ENCODE measurements at regions not wholly inside any gene's neighbourhood (a gene's known extent, or its start where the extent isn't known, plus 50 kb on each side); places are given as distances from the start of the nearest gene placed in this dataset.

DNA sequence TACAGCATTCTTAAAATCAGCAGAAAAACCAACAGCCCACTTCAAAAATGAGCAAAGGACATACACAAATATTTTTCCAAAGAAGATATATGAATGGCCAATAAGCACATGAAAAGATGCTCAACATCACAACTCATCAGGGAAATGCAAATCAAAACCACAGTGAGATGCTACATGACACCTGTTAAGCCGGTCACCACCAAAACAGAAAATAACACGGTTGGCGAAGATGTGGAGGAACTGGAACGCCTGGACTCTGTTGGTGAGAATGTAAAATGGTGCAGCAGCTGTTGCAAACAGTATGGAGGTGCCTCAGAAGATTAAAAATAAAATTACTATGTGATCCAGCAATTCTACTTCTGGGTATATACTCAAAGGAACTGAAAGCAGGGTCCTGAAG lies 184.8 kb downstream of the INHBB start:
- TF ChIP-seq, protein P1, sequence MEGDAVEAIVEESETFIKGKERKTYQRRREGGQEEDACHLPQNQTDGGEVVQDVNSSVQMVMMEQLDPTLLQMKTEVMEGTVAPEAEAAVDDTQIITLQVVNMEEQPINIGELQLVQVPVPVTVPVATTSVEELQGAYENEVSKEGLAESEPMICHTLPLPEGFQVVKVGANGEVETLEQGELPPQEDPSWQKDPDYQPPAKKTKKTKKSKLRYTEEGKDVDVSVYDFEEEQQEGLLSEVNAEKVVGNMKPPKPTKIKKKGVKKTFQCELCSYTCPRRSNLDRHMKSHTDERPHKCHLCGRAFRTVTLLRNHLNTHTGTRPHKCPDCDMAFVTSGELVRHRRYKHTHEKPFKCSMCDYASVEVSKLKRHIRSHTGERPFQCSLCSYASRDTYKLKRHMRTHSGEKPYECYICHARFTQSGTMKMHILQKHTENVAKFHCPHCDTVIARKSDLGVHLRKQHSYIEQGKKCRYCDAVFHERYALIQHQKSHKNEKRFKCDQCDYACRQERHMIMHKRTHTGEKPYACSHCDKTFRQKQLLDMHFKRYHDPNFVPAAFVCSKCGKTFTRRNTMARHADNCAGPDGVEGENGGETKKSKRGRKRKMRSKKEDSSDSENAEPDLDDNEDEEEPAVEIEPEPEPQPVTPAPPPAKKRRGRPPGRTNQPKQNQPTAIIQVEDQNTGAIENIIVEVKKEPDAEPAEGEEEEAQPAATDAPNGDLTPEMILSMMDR (conservative IDR thresholded peaks at IDR 0.05; ENCODE audit: low read depth): no peak
- POLR2A ChIA-PET (ENCODE audit: low non-redundant PET): no interaction called here
- DNase-seq (ENCODE audit: low spot score): no peak
- CTCF ChIA-PET: interaction anchor here (0.7 kb wide), 1 partner anchor 191 kb away, joined by 3 read pairs; no protein-coding TSS in a partner anchor
- H3K27ac ChIP-seq: no peak overlapping the region

DNA sequence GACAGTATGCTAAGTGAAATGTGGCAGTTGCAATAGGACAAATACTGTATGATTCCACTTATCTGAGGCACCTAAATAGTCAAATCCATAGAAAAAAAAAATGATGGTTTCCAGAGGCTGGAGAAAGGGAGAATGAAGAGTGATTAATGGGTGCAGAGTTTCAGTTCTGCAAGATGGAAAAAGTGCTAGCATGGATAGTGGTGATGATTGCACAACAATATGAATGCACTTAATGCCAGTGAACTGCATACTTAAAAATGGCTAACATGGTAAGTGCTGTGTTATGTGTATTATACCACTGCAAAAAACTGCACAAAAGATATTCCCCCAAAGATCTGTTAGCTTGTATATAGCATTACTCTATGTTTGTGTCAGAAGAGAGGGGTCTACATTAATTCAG lies 185.4 kb downstream of the INHBB start:
- TF ChIP-seq, protein P1 (conservative IDR thresholded peaks at IDR 0.05; ENCODE audit: low read depth): no peak
- POLR2A ChIA-PET (ENCODE audit: low non-redundant PET): no interaction called here

DNA sequence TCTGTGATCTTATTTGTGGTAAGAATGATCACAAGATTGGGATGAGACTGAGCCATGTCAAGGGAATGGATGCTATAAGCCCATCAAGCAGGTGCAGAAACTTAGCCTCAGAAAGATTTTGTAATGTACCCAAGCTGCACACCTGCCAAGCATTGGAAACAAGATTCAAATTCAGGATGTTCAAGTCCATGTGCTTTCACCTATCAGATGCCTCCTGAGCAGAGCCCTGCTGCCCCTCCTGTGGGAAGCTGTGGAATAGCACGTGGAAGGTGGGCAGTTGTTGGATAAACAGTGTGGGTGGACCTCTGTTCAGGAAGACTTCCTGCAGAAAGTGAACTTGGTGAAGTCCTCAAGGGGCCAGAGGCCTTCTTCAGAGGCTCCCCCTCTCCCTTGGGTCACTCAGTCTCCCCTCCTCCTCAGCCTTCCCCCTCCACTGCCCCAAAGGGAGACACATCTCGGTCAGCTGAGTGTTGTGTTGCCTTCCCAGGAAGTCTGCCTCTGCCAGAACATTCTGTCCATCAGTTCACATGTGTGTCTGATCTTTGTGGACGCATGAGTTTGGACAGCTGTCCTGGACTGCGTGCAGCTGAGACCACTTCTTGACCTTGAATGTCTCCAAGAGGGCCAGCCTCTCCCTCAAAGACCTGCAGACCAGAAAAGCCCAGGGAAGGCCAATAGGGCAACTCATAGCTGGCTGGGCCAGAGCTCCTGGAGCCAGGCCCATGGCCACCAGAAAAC lies 186.1 kb downstream of the INHBB start:
- ChIA-PET POLR2A (ENCODE audit: low non-redundant PET) (no interaction called here), CTCF (no interaction called here)
- H3K27ac ChIP-seq: no peak overlapping the region
- no peak for DNase-seq (ENCODE audit: low spot score)
- TF ChIP-seq, protein P1 (conservative IDR thresholded peaks at IDR 0.05; ENCODE audit: low read depth): no peak

More for the DNA sequence above, 185.4 kb downstream of the INHBB start:
- no peak overlapping the region for H3K27ac ChIP-seq
- CTCF ChIA-PET: no interaction called here
- no peak for DNase-seq (ENCODE audit: low spot score)

DNA sequence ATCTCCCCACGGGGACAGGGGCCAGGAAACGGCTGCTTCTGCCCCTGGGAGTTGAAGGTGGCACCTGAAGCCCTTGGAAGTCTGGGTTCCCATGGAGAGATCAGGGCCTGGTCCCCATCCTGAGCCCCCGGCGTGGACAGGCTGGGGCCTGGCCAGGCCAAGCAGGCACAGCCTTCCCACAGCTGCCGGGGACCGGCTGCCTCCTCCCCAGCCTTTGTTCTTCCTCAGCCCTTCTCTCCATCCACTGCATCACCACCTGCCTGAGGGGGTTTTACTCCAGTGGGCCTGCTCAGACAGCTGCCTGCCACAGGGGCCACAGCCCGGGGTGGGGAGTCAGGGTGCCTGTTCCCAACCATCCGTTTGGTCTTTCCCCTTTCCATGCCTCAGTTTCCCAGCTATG lies 187.7 kb downstream of the INHBB start:
- DNase-seq (ENCODE audit: low spot score): no peak
- ChIA-PET CTCF (no interaction called here), POLR2A (ENCODE audit: low non-redundant PET) (no interaction called here)
- no peak overlapping the region for H3K27ac ChIP-seq
- TF ChIP-seq, protein P1 (conservative IDR thresholded peaks at IDR 0.05; ENCODE audit: low read depth): no peak

DNA sequence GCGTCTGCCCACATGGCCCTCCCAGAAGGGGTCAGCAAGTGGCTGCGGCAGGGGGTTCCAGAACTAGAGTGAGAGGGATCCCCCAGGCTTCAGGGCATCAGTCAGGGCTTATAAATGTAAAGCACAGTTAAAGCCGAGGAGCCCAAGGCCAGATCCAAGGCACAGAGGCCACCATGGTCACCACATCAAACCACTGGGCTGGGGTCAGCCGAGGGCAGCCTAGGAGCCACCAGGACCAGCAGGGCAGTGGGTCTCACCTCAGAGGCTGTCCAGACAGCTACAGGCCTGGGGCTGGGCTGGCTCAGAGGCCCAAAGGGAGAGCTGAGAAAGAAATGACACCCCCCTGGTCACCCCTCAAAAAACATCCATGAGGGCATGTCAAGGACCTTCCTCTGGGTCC lies 188.5 kb downstream of the INHBB start:
- H3K27ac ChIP-seq: no peak overlapping the region
- no peak for DNase-seq (ENCODE audit: low spot score)
- TF ChIP-seq, protein P1 (conservative IDR thresholded peaks at IDR 0.05; ENCODE audit: low read depth): no peak
- CTCF ChIA-PET: no interaction called here
- POLR2A ChIA-PET (ENCODE audit: low non-redundant PET): no interaction called here

DNA sequence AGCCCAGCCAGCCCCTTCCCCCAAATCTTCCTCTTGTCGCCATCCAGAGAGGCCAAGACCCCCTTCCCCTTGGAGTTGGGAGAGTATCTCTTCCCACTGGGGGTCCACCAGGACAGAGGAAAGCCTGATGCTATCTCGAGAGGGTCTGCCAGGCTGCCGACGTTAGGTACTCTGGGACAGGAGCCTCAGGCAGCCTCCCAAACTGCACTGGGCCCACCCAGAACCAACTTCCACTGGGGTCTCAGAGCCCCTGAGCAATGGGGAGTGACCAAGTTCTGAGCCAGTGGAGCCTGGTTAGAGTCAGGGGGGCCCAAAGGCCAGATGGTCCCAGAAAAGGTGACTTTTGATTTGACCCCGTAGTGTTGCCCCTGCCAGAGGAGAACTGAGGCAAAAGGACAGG lies 189.1 kb downstream of the INHBB start:
- H3K27ac ChIP-seq: no peak overlapping the region
- TF ChIP-seq, protein P1 (conservative IDR thresholded peaks at IDR 0.05; ENCODE audit: low read depth): no peak
- no peak for DNase-seq (ENCODE audit: low spot score)
- POLR2A ChIA-PET (ENCODE audit: low non-redundant PET): no interaction called here
- CTCF ChIA-PET: no interaction called here
